A549 (cell line): ENCODE measurements at regions not wholly inside any gene's neighbourhood (a gene's known extent, or its start where the extent isn't known, plus 50 kb on each side); places are given as distances from the start of the nearest gene placed in this dataset.

Experiments used
- ATAC-seq, 2 experiments: fragments of 200-7000 bp in 1 of 2; fragments of >200 bp in 1 of 2; cut with Nextera tagmentation in 1 of 2; cut with Tn5 transposase in 1 of 2; 3 replicates each; pipeline versions ENCODE4 v1.8.0 to v1.9.1; 2018 to 2020; ENCODE audit warnings: mild to moderate bottlenecking in 1 of 2, moderate library complexity in 1 of 2
- CTCF ChIA-PET: fragments of 300-600 bp; sonication (Branson Sonifier 250); formaldehyde crosslinking; extraction: SDS; loops from one replicate; lab custom pipeline; 2021; ENCODE audit warnings: antibody characterized with exemption, inconsistent platforms; lab: Yijun Ruan, JAX
- POLR2A ChIA-PET: fragments of 350-600 bp; formaldehyde crosslinking; extraction: SDS; loops from one replicate; lab custom pipeline; 2021; ENCODE audit warnings: antibody characterized with exemption, inconsistent platforms; lab: Yijun Ruan, JAX
- DNase-seq, 2 experiments: peaks; one replicate each; pipeline versions ENCODE4 v3.0.0 to v3.0.0-alpha.2; 2011 to 2016; ENCODE audit warnings: low read depth in 1 of 2, low spot score in 1 of 2
- FAIRE-seq: peaks from 2 replicates; lab custom pipeline; 2011; peaks lifted over from hg19 to GRCh38; lab: Jason Lieb, UNC
- H3K27ac ChIP-seq, 2 experiments: fragments of >200 bp; sonication (Bioruptor Twin); formaldehyde crosslinking; 3 replicates each; pipeline ENCODE4 v1.5.1; 2016 to 2017
- H3K4me1 ChIP-seq: fragments of >200 bp; sonication (Bioruptor Twin); formaldehyde crosslinking; 3 replicates; pipeline ENCODE4 v1.6.1; 2016
- H3K4me2 ChIP-seq: fragments of >200 bp; sonication (Bioruptor Twin); formaldehyde crosslinking; 3 replicates; pipeline ENCODE4 v1.6.1; 2016
- H3K4me3 ChIP-seq: fragments of >200 bp; sonication (Bioruptor Twin); formaldehyde crosslinking; 3 replicates; pipeline ENCODE4 v1.5.1; 2016
- H3K9me3 ChIP-seq: fragments of >200 bp; sonication (Bioruptor Twin); formaldehyde crosslinking; 3 replicates; pipeline ENCODE4 v1.6.1; 2016
- ATOH8 ChIP-seq: fragments of 250-450 bp; sonication (Bioruptor Pico); IDR thresholded peaks from 2 replicates; pipeline ENCODE4 v1.5.0; 2020; ENCODE audit warnings: low read depth, mild to moderate bottlenecking, moderate library complexity
- CBX2 ChIP-seq: fragments of 200-600 bp; sonication (generic); IDR thresholded peaks from 2 replicates; pipeline ENCODE4 v1.6.1; 2016; ENCODE audit warnings: low read depth, mild to moderate bottlenecking, borderline replicate concordance
- CBX8 ChIP-seq: fragments of 200-600 bp; sonication (generic); IDR thresholded peaks from 2 replicates; pipeline ENCODE4 v1.6.1; 2016
- CEBPB ChIP-seq, 2 experiments: fragments of >200 bp in 1 of 2; sonication (Bioruptor Twin) in 1 of 2; formaldehyde crosslinking in 1 of 2; IDR thresholded peaks; 2 replicates each; pipeline ENCODE4 v1.6.1; 2012 to 2016
- CHD4 ChIP-seq: fragments of 200-600 bp; sonication (generic); IDR thresholded peaks from 2 replicates; pipeline ENCODE4 v1.6.1; 2016; ENCODE audit warnings: antibody characterized with exemption, mild to moderate bottlenecking, borderline replicate concordance
- CTCF ChIP-seq: fragments of >200 bp; sonication (Bioruptor Twin); formaldehyde crosslinking; IDR thresholded peaks from 3 replicates; pipeline ENCODE4 v1.5.1; 2016
- E2F6 ChIP-seq: IDR thresholded peaks from 2 replicates; pipeline ENCODE4 v1.6.1; 2012; ENCODE audit warnings: low read depth, borderline replicate concordance
- EHF ChIP-seq: fragments of 250-450 bp; sonication (Bioruptor Pico); IDR thresholded peaks from 2 replicates; pipeline ENCODE4 v1.5.0; 2020; ENCODE audit warnings: mild to moderate bottlenecking
- EHMT2 ChIP-seq: fragments of 200-600 bp; sonication (generic); IDR thresholded peaks from 2 replicates; pipeline ENCODE4 v1.6.1; 2016; ENCODE audit warnings: antibody characterized with exemption, low read depth, mild to moderate bottlenecking, moderate library complexity
- EP300 ChIP-seq, 2 experiments: fragments of >200 bp; sonication (Bioruptor Twin); formaldehyde crosslinking; IDR thresholded peaks; 2 replicates in 1 of 2; 3 replicates in 1 of 2; pipeline ENCODE4 v1.6.1; 2016 to 2017
- FOSB ChIP-seq: fragments of 250-450 bp; sonication (Bioruptor Pico); IDR thresholded peaks from 2 replicates; pipeline ENCODE4 v1.5.0; 2020; ENCODE audit warnings: mild to moderate bottlenecking, moderate library complexity
- FOXS1 ChIP-seq: fragments of 250-450 bp; sonication (Bioruptor Pico); IDR thresholded peaks from 2 replicates; pipeline ENCODE4 v1.5.0; 2020; ENCODE audit warnings: mild to moderate bottlenecking, moderate library complexity
- HES2 ChIP-seq: fragments of >200 bp; sonication (Bioruptor Twin); formaldehyde crosslinking; IDR thresholded peaks from 2 replicates; pipeline ENCODE4 v1.6.1; 2016
- HMGXB4 ChIP-seq: fragments of 250-450 bp; sonication (Bioruptor Pico); IDR thresholded peaks from 2 replicates; pipeline ENCODE4 v1.5.0; 2021; ENCODE audit warnings: mild to moderate bottlenecking, moderate library complexity, borderline replicate concordance
- HOXB5 ChIP-seq: fragments of 250-450 bp; sonication (Bioruptor Pico); IDR thresholded peaks from 2 replicates; pipeline ENCODE4 v1.5.0; 2020; ENCODE audit warnings: mild to moderate bottlenecking, moderate library complexity
- KDM1A ChIP-seq: fragments of 200-600 bp; sonication (generic); IDR thresholded peaks from 2 replicates; pipeline ENCODE4 v1.6.1; 2016; ENCODE audit warnings: low read depth, mild to moderate bottlenecking
- KDM5A ChIP-seq: fragments of 200-600 bp; sonication (generic); IDR thresholded peaks from 2 replicates; pipeline ENCODE4 v1.6.1; 2016; ENCODE audit warnings: antibody characterized with exemption, mild to moderate bottlenecking
- MAFK ChIP-seq: fragments of 450-650 bp; IDR thresholded peaks from 2 replicates; pipeline ENCODE4 v1.6.1; 2014; ENCODE audit not compliant: partially characterized antibody
- MAX ChIP-seq: IDR thresholded peaks from 2 replicates; pipeline ENCODE4 v1.6.1; 2012
- MAZ ChIP-seq: fragments of 150-350 bp; IDR thresholded peaks from 2 replicates; pipeline ENCODE4 v1.6.1; 2014; ENCODE audit warnings: antibody characterized with exemption, low read depth, low read length, borderline replicate concordance
- MYC ChIP-seq: IDR thresholded peaks from 2 replicates; pipeline ENCODE4 v1.6.1; 2012; ENCODE audit warnings: mild to moderate bottlenecking, inconsistent platforms, low read length, improper control_type of control experiment, borderline replicate concordance
- PBX3 ChIP-seq: IDR thresholded peaks from 2 replicates; pipeline ENCODE4 v1.6.1; 2012
- PHF8 ChIP-seq: fragments of 200-600 bp; sonication (generic); IDR thresholded peaks from 2 replicates; pipeline ENCODE4 v1.6.1; 2016; ENCODE audit warnings: low read depth, mild to moderate bottlenecking, antibody characterized with exemption, moderate library complexity, borderline replicate concordance
- RAD21 ChIP-seq, 2 experiments: fragments of >200 bp in 1 of 2; sonication (Bioruptor Twin) in 1 of 2; formaldehyde crosslinking in 1 of 2; IDR thresholded peaks in 1 of 2; conservative IDR thresholded peaks in 1 of 2; 2 replicates in 1 of 2; 3 replicates in 1 of 2; pipeline ENCODE4 v1.6.1; 2012 to 2018; ENCODE audit warnings: inconsistent platforms in 1 of 2
- RARB ChIP-seq: fragments of 250-450 bp; sonication (Bioruptor Pico); IDR thresholded peaks from 2 replicates; pipeline ENCODE4 v1.8.0; 2021; ENCODE audit warnings: mild to moderate bottlenecking, moderate library complexity
- RCOR1 ChIP-seq: fragments of 150-350 bp; IDR thresholded peaks from 2 replicates; pipeline ENCODE4 v1.6.1; 2014; ENCODE audit warnings: antibody characterized with exemption, low read length, low read depth
- SREBF2 ChIP-seq: fragments of 450-650 bp; IDR thresholded peaks from 2 replicates; pipeline ENCODE4 v1.6.1; 2014; ENCODE audit warnings: mild to moderate bottlenecking, moderate library complexity
- TFCP2L1 ChIP-seq: fragments of 250-450 bp; sonication (Bioruptor Pico); IDR thresholded peaks from 2 replicates; pipeline ENCODE4 v1.5.0; 2021; ENCODE audit warnings: mild to moderate bottlenecking
- TP53 ChIP-seq: fragments of 250-450 bp; sonication (Bioruptor Pico); IDR thresholded peaks from 2 replicates; pipeline ENCODE4 v1.5.0; 2021; ENCODE audit warnings: mild to moderate bottlenecking, moderate library complexity
- ZFP36 ChIP-seq: fragments of 450-650 bp; IDR thresholded peaks from 2 replicates; pipeline ENCODE4 v1.6.1; 2014; ENCODE audit warnings: borderline replicate concordance; ENCODE audit not compliant: partially characterized antibody
- ZNF302 ChIP-seq: fragments of 250-450 bp; sonication (Bioruptor Pico); IDR thresholded peaks from 2 replicates; pipeline ENCODE4 v1.9.0; 2021; ENCODE audit warnings: inconsistent platforms, mild to moderate bottlenecking, moderate library complexity
- WGBS: methylation state at CpG from one replicate; pipeline ENCODE4 v1.1.6; 2017; ENCODE audit errors: missing lambda C conversion rate; 5-methylcytosine and 5-hydroxymethylcytosine counted together

GRCh38 chr22:48901324-48901723 lies 926.3 kb downstream of the BRD1 start:
- Histone ChIP-seq H3K4me3 (no peak overlapping the region), H3K27ac (no peak overlapping the region), H3K4me1 (no peaks in the 10 kb centered on the region), H3K9me3 (no peaks in the 10 kb centered on the region), H3K4me2 (no peak overlapping the region)
- ChIA-PET CTCF (no interaction called here), POLR2A (no interaction called here)
- DNase-seq (no peak), ATAC-seq (no peak), FAIRE-seq (no peak)
- TF ChIP-seq MAZ: no peak
- no peak for TF ChIP-seq EP300 (IDR thresholded peaks at IDR 0.05)
- TF ChIP-seq CBX2: no peak
- TF ChIP-seq FOSB (CRISPR knock-in tag): no peak
- no peak for TF ChIP-seq PHF8
- no peak for TF ChIP-seq TP53 (CRISPR knock-in tag)
- no peak for TF ChIP-seq HOXB5 (CRISPR knock-in tag)
- no peak for TF ChIP-seq CBX8
- no peak for TF ChIP-seq CHD4
- TF ChIP-seq MYC: no peak
- no peak for TF ChIP-seq MAFK
- no peak for TF ChIP-seq ZFP36
- TF ChIP-seq SREBF2: no peak
- no peak for TF ChIP-seq RAD21 (conservative IDR thresholded peaks at IDR 0.05 in 1 of 2, IDR thresholded peaks at IDR 0.05 in 1 of 2)
- TF ChIP-seq ZNF302 (CRISPR knock-in tag): no peak
- no peak for TF ChIP-seq ATOH8 (CRISPR knock-in tag)
- no peak for TF ChIP-seq RCOR1
- no peak for TF ChIP-seq FOXS1 (CRISPR knock-in tag)
- TF ChIP-seq PBX3: no peak
- no CpG with 5 or more reads among the region's 12 CpGs for WGBS

GRCh38 chr22:48900626-48901025 lies 927.0 kb downstream of the BRD1 start:
- H3K27ac ChIP-seq: no peak overlapping the region
- POLR2A ChIA-PET: no interaction called here

More at GRCh38 chr22:48900626-48901025, 927.0 kb downstream of the BRD1 start:
- 28% methylated on average over 4 of the region's 9 CpGs for WGBS
- CTCF ChIA-PET: no interaction called here
- no peaks in the 10 kb centered on the region for H3K9me3 ChIP-seq
- no peak for TF ChIP-seq KDM5A
- no peak for TF ChIP-seq FOSB (CRISPR knock-in tag)
- no peak for TF ChIP-seq HMGXB4 (CRISPR knock-in tag)
- no peak for TF ChIP-seq EHMT2
- no peak for TF ChIP-seq KDM1A
- no peak for TF ChIP-seq ATOH8 (CRISPR knock-in tag)
- no peak for TF ChIP-seq CHD4
- no peak for TF ChIP-seq TFCP2L1 (CRISPR knock-in tag)
- no peak for TF ChIP-seq RARB (CRISPR knock-in tag)
- no peak for TF ChIP-seq EHF (CRISPR knock-in tag)
- no peak for TF ChIP-seq MAX
- no peak for TF ChIP-seq CTCF
- TF ChIP-seq ZNF302 (CRISPR knock-in tag): no peak
- no peak for TF ChIP-seq HES2
- TF ChIP-seq CEBPB (IDR thresholded peaks at IDR 0.05): no peak
- no peak for TF ChIP-seq E2F6
- FAIRE-seq: no peak
- no peak for DNase-seq
- ATAC-seq: no peak
- no peak overlapping the region for H3K4me3 ChIP-seq
- no peak overlapping the region for H3K4me2 ChIP-seq
- no peaks in the 10 kb centered on the region for H3K4me1 ChIP-seq
